ENCODE measurements at regions not wholly inside any gene's neighbourhood (a gene's known extent, or its start where the extent isn't known, plus 50 kb on each side); places are given as distances from the start of the nearest gene placed in this dataset.
"Not testable (repeated sequence)": the region's sequence is repeated elsewhere in the genome, so short reads cannot be mapped to it uniquely, and the experiment has no call there.

- no peak for DNase-seq
Observed at GRCh38 chr2:160550048-160550447, 56.4 kb upstream of the RBMS1 start.

- no peak for DNase-seq
Observed at GRCh38 chr2:160551259-160551658, 57.7 kb upstream of the RBMS1 start.

- DNase-seq = no peak
Observed at GRCh38 chr2:160555420-160556071, 61.9 kb upstream of the RBMS1 start.

DNA sequence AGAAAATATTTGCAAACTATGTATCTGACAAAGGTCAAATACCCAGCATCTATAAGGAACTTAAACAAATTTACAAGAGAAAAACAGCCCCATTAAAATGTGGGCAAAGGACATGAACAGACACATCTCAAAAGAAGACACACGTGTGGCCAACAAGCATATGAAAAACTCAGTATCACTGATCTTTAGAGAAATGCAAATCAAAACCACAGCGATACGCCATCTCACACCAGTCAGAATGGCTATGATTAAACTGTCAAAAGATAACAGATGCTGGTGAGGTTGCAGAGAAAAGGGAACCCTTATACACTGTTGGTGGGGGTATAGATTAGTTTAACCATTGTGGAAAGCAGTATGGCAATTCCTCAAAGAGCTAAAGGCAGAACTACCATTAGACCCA is 64.3 kb upstream of the RBMS1 start:
- no peak for DNase-seq

- no peak for DNase-seq
Observed at GRCh38 chr2:160558531-160558930, 64.9 kb upstream of the RBMS1 start.

DNA sequence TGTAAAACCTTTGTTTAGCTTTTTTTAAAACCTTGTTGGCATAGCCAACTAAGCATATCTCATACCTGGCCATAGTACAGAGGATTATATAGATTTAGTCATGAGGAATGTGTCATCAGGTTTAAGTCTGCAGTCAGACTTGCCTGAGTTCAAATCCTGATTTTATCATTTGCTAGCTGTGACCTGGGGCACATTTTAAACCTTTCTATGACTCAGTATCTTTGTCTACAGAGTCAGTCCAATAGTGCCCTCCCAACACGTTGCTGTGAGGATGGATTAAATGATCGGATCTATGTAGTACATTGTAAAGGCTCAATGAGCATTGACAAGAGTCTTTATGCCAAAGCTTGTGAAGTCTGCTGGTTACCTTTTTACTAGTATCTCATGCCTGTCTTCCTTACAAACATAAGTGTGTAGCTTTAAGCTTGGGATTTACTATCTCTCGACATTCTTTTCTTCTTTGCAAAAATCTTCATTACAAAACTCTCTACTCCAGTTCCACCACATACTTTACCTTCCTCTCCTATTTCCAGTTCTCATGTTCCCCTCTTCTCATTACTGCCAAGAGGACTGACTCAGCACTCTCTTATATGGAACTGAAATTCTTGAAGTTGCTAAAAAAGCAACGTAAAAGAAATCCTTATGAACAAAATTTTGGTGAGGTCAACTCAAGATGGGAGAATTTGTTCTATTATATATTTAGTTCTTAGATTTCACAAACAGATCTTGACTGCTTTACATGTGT is 68.1 kb upstream of the RBMS1 start:
- DNase-seq = no peak

DNA sequence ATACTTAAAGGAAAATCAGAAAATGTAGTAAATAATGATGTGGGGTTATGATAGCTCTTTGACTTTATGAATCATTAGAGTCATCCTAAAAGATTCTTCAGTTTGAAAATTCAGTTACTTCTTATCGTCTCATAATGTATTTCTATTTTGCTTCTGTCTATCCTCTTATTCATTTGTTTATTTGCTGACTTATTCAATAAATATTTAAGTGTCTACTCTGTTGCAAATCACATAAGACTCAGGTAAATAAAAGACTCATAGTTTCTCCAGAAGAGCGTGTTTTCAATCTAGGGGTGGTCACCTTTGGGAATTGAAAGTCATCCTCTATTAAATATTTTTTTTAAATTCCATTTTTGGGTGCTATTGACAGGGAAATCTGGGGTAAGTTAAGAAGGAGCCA is 69.1 kb upstream of the RBMS1 start:
- no peak for DNase-seq

- no peak for DNase-seq
Observed at GRCh38 chr2:160564591-160564990, 71.0 kb upstream of the RBMS1 start.

GRCh38 chr2:160565099-160565845 is 71.7 kb upstream of the RBMS1 start:
- DNase-seq = no peak

DNA sequence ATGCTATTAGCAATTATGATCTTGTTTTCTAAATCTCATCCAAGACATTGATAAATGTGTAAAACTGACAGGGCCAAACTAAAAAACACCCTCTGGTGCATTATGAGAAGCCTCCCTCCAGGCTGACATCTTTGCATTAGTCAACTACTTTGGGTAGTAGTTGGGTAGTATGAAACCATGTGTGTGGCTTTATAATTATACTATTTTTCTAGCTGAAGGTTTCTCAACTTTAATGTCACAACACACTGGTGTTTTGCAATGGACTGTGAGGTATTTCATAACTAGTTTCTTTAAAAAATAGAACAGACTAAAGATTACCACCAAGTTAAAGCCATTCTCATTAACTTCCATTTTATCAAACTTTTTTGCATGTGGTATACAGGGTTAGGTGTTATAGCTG is 73.1 kb upstream of the RBMS1 start:
- DNase-seq = no peak

- DNase-seq = no peak
Observed at GRCh38 chr2:160568856-160569255, 75.2 kb upstream of the RBMS1 start.

GRCh38 chr2:160570376-160570775 is 76.8 kb upstream of the RBMS1 start:
- DNase-seq = no peak

- no peak for DNase-seq
Observed at GRCh38 chr2:160574468-160575140, 81.0 kb upstream of the RBMS1 start.

DNA sequence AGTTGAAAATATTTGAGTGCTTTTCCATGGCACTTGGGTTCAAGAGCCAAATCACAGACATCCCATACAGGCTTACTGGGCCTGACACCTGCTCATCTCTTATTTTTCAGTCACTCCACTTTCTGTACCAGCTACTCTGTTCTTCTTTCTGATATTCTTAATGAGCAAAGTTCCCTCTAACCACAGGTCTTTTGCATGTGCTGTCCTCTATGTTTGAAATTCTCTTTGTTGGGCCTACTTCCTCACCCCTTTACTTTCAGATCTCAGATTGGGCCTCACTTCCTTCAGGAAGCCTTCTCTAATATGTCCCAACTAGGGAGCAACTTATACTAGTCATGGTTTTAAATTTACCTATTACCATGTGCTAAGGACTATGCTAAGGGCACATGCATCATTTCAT is 81.8 kb upstream of the RBMS1 start:
- no peak for DNase-seq

DNA sequence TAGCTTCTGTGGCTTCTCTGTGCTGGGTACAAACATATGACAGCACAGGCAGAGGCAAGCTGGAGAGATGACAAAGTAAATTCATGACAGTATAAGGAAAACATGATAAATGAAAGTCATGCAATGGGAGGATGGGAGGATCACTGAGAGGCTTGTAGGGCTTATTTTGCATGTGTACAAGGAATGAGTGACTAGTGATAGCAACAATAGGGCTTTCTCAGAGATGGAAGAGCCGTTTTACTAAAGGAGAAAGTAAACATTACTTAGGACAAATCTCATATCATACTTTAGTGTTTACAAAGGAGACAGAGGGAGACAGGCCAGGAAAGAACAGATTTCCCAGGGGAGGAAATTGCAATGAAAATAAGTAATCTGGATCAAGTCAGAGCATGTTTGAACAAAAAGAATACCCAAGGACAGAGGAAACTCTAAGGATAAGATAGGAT is 82.5 kb upstream of the RBMS1 start:
- no peak for DNase-seq

DNA sequence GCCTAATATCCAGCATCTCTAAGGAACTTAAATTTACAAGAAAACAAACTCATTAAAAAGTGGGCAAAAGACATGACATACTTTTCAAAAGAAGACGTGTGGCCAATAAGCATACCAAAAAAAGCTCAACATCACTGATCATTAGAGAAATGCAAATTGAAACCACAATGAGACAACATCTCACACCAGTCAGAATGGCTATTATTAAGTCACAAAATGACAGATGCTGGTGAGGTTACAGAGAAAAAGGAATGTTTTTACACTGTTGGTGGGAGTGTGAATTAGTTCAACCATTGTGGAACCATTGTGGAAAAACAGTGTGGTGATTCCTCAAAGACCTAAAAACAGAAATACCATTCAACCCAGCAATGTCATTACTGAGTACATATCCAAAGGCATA is 83.5 kb upstream of the RBMS1 start:
- not testable (repeated sequence) for DNase-seq

GRCh38 chr2:160581035-160581434 is 87.4 kb upstream of the RBMS1 start:
- DNase-seq = no peak

- DNase-seq = no peak
Observed at GRCh38 chr2:160581448-160581847, 87.8 kb upstream of the RBMS1 start.

DNA sequence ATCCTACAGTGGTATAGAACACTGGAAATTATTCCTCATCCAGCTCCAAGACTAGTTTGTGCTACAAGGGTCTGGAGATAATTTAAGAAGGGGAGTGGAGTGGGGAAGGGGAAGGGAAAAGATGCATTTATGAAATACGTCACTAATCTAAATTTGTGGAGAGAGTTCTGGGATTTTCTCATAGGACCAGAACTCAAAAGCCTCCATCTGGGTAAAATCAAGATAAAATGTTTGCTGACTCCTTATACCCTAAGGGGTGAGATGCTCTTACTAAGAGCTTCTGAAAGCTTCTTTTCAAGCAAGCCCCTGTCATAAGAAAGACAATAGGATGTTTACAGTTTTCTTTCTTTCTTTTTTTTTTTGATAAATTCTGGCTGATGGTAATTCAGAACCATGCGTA is 88.5 kb upstream of the RBMS1 start:
- DNase-seq = no peak

DNA sequence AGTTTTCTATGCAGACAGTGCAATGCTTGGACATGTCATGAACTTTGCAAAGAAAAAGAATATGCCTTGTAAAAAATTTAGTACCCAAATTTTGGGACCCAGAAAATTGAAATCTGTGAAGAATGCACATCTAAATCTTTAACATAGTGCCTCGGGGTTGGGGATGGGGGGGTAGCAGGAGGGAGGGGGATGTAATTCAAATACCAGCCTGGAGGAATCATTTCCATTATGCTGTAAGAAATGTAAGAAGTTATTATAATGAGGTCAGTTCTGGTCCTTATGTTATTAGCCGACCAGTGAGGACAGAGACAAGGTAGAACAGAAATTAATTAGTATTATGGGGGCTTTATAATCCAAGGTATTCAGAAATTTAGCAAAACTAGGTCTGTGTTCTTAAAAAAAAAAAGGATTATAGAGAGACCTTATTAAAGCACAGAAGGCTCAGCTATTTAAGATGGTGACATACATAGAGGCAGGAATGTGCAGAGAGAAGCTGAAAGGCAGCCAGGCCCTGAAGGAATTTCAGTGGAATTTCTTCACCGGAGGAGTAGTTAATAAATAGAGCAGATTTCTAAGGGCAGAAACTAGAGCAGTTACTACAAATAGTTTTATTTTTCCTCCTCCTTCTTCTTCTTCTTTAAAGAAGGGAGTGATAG is 89.0 kb upstream of the RBMS1 start:
- no peak for DNase-seq

DNA sequence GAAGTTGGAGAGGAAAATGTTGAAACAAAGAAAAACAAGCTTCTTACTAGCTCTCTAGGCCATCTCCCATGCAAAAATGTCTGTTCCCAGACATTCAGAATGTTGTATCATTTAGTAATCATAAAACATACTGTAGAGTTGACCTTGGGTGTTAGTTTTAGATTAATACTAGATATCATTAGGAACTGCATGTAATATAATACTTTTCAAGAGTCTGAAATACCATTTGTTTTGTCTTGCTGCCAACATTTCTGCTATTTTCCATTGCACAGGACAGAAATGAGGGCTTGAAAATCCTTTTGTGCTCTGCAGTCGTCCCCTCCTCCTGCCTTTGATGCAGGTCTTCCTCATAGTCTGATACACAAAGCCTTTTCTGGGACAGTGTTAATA is 89.5 kb upstream of the RBMS1 start:
- no peak for DNase-seq

DNA sequence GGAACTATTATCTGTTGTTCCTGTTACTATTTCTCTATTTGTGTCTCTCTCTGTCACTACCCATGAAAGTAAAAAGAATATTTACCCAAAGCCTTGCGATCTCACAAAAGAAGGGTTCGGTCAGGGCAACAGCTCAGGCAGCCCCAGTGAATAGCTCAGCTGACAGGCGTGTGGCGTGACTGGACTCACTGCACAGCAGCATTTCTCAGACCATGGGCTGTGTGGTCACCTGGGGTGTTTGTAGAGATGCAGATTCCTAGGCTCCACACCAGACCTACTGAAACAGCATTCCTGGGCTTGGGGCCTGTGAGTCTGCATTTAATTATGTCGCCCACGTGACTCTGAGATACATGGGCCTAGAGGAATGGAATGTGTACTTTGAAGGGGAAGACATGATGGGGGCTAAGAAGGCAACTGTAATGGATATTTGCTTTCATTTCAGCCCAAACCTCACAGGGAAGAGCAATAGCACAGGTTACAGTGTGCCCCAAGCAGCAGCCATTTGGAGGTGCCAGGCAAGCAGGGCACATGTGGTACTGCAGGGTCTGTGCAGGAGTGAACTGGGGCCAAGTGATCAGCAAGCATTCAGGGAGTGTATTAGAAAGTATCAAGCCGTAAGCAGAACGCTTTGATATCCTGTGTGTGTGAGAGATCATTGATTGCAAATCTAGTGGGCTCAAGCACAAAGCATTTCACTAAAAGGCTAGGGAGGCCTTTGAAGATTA is 90.4 kb upstream of the RBMS1 start:
- no peak for DNase-seq
